H1 (cell line): ENCODE measurements at regions not wholly inside any gene's neighbourhood (a gene's known extent, or its start where the extent isn't known, plus 50 kb on each side); places are given as distances from the start of the nearest gene placed in this dataset.

ENCODE experiments used
- CTCF ChIA-PET: fragments of 300-600 bp; sonication (Branson Sonifier 250); formaldehyde crosslinking; loops from one replicate; lab custom pipeline; 2021; ENCODE audit not compliant: partially characterized antibody; lab: Charles Lee
- POLR2A ChIA-PET: fragments of 300-600 bp; sonication (Branson Sonifier 250); formaldehyde crosslinking; loops from one replicate; lab custom pipeline; 2021; ENCODE audit warnings: inconsistent platforms; ENCODE audit not compliant: partially characterized antibody; lab: Charles Lee
- DNase-seq, 2 experiments: peaks; one replicate each; pipeline versions ENCODE4 v3.0.0 to v3.0.0-alpha.2; 2010 to 2022; ENCODE audit warnings: low spot score in 2 of 2, low read depth in 1 of 2, mixed read lengths in 1 of 2
- FAIRE-seq: peaks from 2 replicates; lab custom pipeline; 2011; peaks lifted over from hg19 to GRCh38; lab: Jason Lieb, UNC
- H2AFZ ChIP-seq: 2 replicates; pipeline ENCODE4 v1.8.1; 2012; ENCODE audit warnings: low read length, inconsistent platforms
- H2AK5ac ChIP-seq: 2 replicates; pipeline ENCODE4 v1.6.1; 2013; ENCODE audit warnings: low read depth, low read length
- H2BK120ac ChIP-seq: replicated peaks from 2 replicates; pipeline ENCODE3; 2013; ENCODE audit warnings: low read depth, low read length, inconsistent platforms
- H2BK12ac ChIP-seq: 2 replicates; pipeline ENCODE4 v1.6.1; 2013; ENCODE audit warnings: low read depth, low read length
- H2BK15ac ChIP-seq: 2 replicates; pipeline ENCODE4 v1.6.1; 2013; ENCODE audit warnings: low read length
- H2BK20ac ChIP-seq: 2 replicates; pipeline ENCODE4 v1.6.1; 2013; ENCODE audit warnings: low read length
- H2BK5ac ChIP-seq: 2 replicates; pipeline ENCODE4 v1.6.1; 2013; ENCODE audit warnings: low read depth, low read length
- H3K14ac ChIP-seq: 2 replicates; pipeline ENCODE4 v1.6.1; 2013; ENCODE audit warnings: inconsistent platforms; ENCODE audit not compliant: insufficient read length
- H3K18ac ChIP-seq: 2 replicates; pipeline ENCODE4 v1.6.1; 2013; ENCODE audit warnings: low read length; ENCODE audit errors: extremely low read depth
- H3K23ac ChIP-seq: 2 replicates; pipeline ENCODE4 v1.6.1; 2013; ENCODE audit warnings: inconsistent platforms; ENCODE audit not compliant: insufficient read length
- H3K23me2 ChIP-seq: 2 replicates; pipeline ENCODE4 v1.6.1; 2013; ENCODE audit warnings: low read depth, low read length
- H3K27ac ChIP-seq: 2 replicates; pipeline ENCODE4 v1.6.1; 2011; ENCODE audit warnings: low read depth, low read length, inconsistent platforms
- H3K27me3 ChIP-seq, 4 experiments: replicated peaks in 1 of 4; 1 replicate in 1 of 4; 2 replicates in 3 of 4; pipeline versions ENCODE4 v1.6.1 to v1.8.1; 2011 to 2013; ENCODE audit warnings: low read length in 3 of 4, mild to moderate bottlenecking in 3 of 4, inconsistent platforms in 2 of 4, mixed read lengths in 2 of 4, moderate library complexity in 1 of 4; ENCODE audit not compliant: control insufficient read depth in 3 of 4, insufficient read depth in 3 of 4; ENCODE audit errors: extremely low read depth in 1 of 4
- H3K36me3 ChIP-seq, 4 experiments: 2 replicates each; pipeline versions ENCODE4 v1.6.1 to v1.8.1; 2011 to 2013; ENCODE audit warnings: mild to moderate bottlenecking in 4 of 4, low read length in 3 of 4, moderate library complexity in 2 of 4, control low read depth in 1 of 4, inconsistent platforms in 1 of 4; ENCODE audit not compliant: insufficient read depth in 4 of 4, control insufficient read depth in 2 of 4
- H3K4ac ChIP-seq: replicated peaks from 2 replicates; pipeline ENCODE3; 2013; ENCODE audit warnings: low read length, low read depth, mixed read lengths, inconsistent platforms; ENCODE audit not compliant: insufficient read length
- H3K4me1 ChIP-seq, 4 experiments: replicated peaks in 1 of 4; 1 replicate in 1 of 4; 2 replicates in 3 of 4; pipeline versions ENCODE4 v1.6.1 to v1.8.1; 2011 to 2013; ENCODE audit warnings: low read length in 3 of 4, inconsistent platforms in 2 of 4, mixed read lengths in 1 of 4; ENCODE audit not compliant: insufficient read depth in 4 of 4, control insufficient read depth in 3 of 4
- H3K4me2 ChIP-seq, 2 experiments: 2 replicates each; pipeline versions ENCODE4 v1.6.1 to v1.8.1; 2011 to 2013; ENCODE audit warnings: low read depth in 2 of 2, low read length in 2 of 2, control low read depth in 1 of 2, inconsistent platforms in 1 of 2, mild to moderate bottlenecking in 1 of 2; ENCODE audit not compliant: insufficient read depth in 1 of 2
- H3K4me3 ChIP-seq, 4 experiments: fragments of 200-600, 300-600 bp in 1 of 4; sonication (generic), shearing (Covaris generic), sonication (Bioruptor Twin) in 1 of 4; 2 replicates each; pipeline versions ENCODE4 v1.5.1 to v1.8.1; 2011 to 2016; ENCODE audit warnings: low read length in 4 of 4, low read depth in 3 of 4, control low read depth in 2 of 4, inconsistent platforms in 2 of 4, mild to moderate bottlenecking in 2 of 4, mixed read lengths in 1 of 4, moderate library complexity in 1 of 4; ENCODE audit not compliant: insufficient read depth in 2 of 4; ENCODE audit errors: extremely low read depth in 1 of 4
- H3K56ac ChIP-seq: replicated peaks from 2 replicates; pipeline ENCODE3; 2013; ENCODE audit warnings: low read depth, mild to moderate bottlenecking, mixed read lengths, low read length, inconsistent platforms; ENCODE audit not compliant: insufficient read length
- H3K79me1 ChIP-seq: 2 replicates; pipeline ENCODE4 v1.6.1; 2013; ENCODE audit warnings: low read depth, low read length, control low read depth
- H3K79me2 ChIP-seq, 2 experiments: 2 replicates each; pipeline versions ENCODE4 v1.6.1 to v1.8.1; 2012 to 2013; ENCODE audit warnings: low read length in 2 of 2, mild to moderate bottlenecking in 2 of 2, inconsistent platforms in 1 of 2; ENCODE audit not compliant: insufficient read depth in 2 of 2, control insufficient read depth in 1 of 2
- H3K9ac ChIP-seq, 4 experiments: replicated peaks in 1 of 4; 1 replicate in 1 of 4; 2 replicates in 3 of 4; pipeline versions ENCODE4 v1.6.1 to v1.8.1; 2011 to 2013; ENCODE audit warnings: low read depth in 3 of 4, low read length in 3 of 4, control low read depth in 2 of 4, mild to moderate bottlenecking in 2 of 4, moderate library complexity in 2 of 4, inconsistent platforms in 1 of 4; ENCODE audit errors: extremely low read depth in 1 of 4
- H3K9me3 ChIP-seq, 2 experiments: 2 replicates each; pipeline versions ENCODE4 v1.6.1 to v1.8.1; 2012 to 2013; ENCODE audit warnings: mild to moderate bottlenecking in 2 of 2, moderate library complexity in 2 of 2, control low read depth in 1 of 2, inconsistent platforms in 1 of 2, low read depth in 1 of 2, low read length in 1 of 2, mixed read lengths in 1 of 2; ENCODE audit not compliant: insufficient read depth in 2 of 2
- H4K20me1 ChIP-seq, 2 experiments: replicated peaks in 1 of 2; 2 replicates each; pipeline versions ENCODE3 to v1.8.1; 2011 to 2013; ENCODE audit warnings: inconsistent platforms in 2 of 2, low read length in 2 of 2, mild to moderate bottlenecking in 1 of 2; ENCODE audit not compliant: insufficient read depth in 2 of 2, control insufficient read depth in 1 of 2
- H4K5ac ChIP-seq: 2 replicates; pipeline ENCODE4 v1.6.1; 2013; ENCODE audit warnings: low read length, low read depth, mixed read lengths, inconsistent platforms; ENCODE audit not compliant: insufficient read length
- H4K8ac ChIP-seq: 2 replicates; pipeline ENCODE4 v1.8.0; 2013; ENCODE audit warnings: mild to moderate bottlenecking, moderate library complexity, low read length, inconsistent platforms; ENCODE audit not compliant: insufficient read depth; ENCODE audit errors: extremely low read depth
- H4K91ac ChIP-seq: replicated peaks from 2 replicates; pipeline ENCODE3; 2013; ENCODE audit warnings: low read length, mixed read lengths, inconsistent platforms; ENCODE audit not compliant: insufficient read length
- FOSL1 ChIP-seq: IDR thresholded peaks from 2 replicates; pipeline ENCODE4 v1.6.1; 2011; ENCODE audit warnings: mild to moderate bottlenecking, low read depth, low read length, moderate library complexity; ENCODE audit not compliant: insufficient read depth
- HDAC6 ChIP-seq: IDR thresholded peaks from one replicate; pipeline ENCODE4 v1.7.1; 2012; ENCODE audit warnings: low read depth, mild to moderate bottlenecking, inconsistent platforms, low read length, moderate library complexity
- JUN ChIP-seq: IDR thresholded peaks from 2 replicates; pipeline ENCODE4 v1.6.1; 2011; ENCODE audit warnings: low read depth, mild to moderate bottlenecking, improper control_type of control experiment, low read length
- JUND ChIP-seq: IDR thresholded peaks from 2 replicates; pipeline ENCODE4 v1.6.1; 2011; ENCODE audit warnings: mild to moderate bottlenecking, improper control_type of control experiment, low read length
- NRF1 ChIP-seq: IDR thresholded peaks from 2 replicates; pipeline ENCODE4 v1.6.1; 2011; ENCODE audit warnings: mild to moderate bottlenecking, low read depth, low read length, improper control_type of control experiment
- POLR2A ChIP-seq, 2 experiments: IDR thresholded peaks; 1 replicate in 1 of 2; 2 replicates in 1 of 2; pipeline ENCODE4 v1.6.1; 2011; ENCODE audit warnings: low read depth in 2 of 2, low read length in 2 of 2, mild to moderate bottlenecking in 2 of 2; ENCODE audit errors: control extremely low read depth in 1 of 2
- POLR2AphosphoS5 ChIP-seq: IDR thresholded peaks from 2 replicates; pipeline ENCODE4 v1.6.1; 2011; ENCODE audit warnings: low read depth, low read length
- RFX5 ChIP-seq: IDR thresholded peaks from 2 replicates; pipeline ENCODE4 v1.6.1; 2011; ENCODE audit warnings: low read depth, low read length, improper control_type of control experiment, borderline replicate concordance
- SP2 ChIP-seq: IDR thresholded peaks from 2 replicates; pipeline ENCODE4 v1.6.1; 2012; ENCODE audit warnings: mild to moderate bottlenecking, low read length, inconsistent platforms
- YY1 ChIP-seq: IDR thresholded peaks from 2 replicates; pipeline ENCODE4 v1.6.1; 2011; ENCODE audit warnings: low read depth, mild to moderate bottlenecking, low read length
- WGBS, 2 experiments: shearing (Covaris generic) in 1 of 2; methylation state at CpG; one replicate each; pipeline versions ENCODE4 v1.1.6 to v1.1.7; 2013 to 2015; ENCODE audit warnings: low lambda C conversion rate in 2 of 2, mixed read lengths in 2 of 2, inconsistent platforms in 1 of 2, low coverage in 1 of 2, missing lambda C conversion rate in 1 of 2; ENCODE audit not compliant: insufficient replicate concordance in 2 of 2, insufficient coverage in 1 of 2, insufficient read length in 1 of 2; ENCODE audit errors: extremely low coverage in 1 of 2, missing lambda C conversion rate in 1 of 2; 5-methylcytosine and 5-hydroxymethylcytosine counted together
- TF ChIP-seq, protein P1 (sequence below): IDR thresholded peaks from 2 replicates; pipeline ENCODE4 v1.6.1; 2012; ENCODE audit warnings: inconsistent platforms

DNA sequence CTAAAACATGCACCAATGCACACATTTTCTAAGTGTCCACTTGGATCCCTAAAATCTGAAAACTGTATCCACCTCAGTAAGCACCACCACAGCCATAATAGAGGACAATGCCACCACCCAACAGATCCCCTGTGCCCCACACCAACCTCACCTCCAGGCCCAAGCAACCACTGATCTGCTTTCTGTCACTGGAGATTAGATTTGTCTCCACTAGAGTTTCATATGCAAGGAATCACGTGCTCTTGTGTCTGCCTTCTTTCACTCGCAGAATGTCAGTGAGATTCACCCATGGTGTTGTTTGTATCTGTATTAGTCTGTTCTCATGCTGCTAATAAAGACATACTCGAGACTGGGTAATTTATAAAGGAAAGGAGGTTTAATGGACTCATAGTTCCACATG lies 216.1 kb upstream of the WWC1 start:
- Histone ChIP-seq H2BK12ac (no peak overlapping the region), H2AFZ (no peak overlapping the region), H4K20me1 (no peaks in the 10 kb centered on the region), H3K23ac (no peak overlapping the region), H3K36me3 (no peaks in the 10 kb centered on the region), H3K4me1 (no peaks in the 10 kb centered on the region), H3K18ac (no peak overlapping the region), H2BK20ac (no peak overlapping the region), H3K4ac (no peak overlapping the region), H3K4me3 (no peak overlapping the region), H3K27me3 (no peaks in the 10 kb centered on the region), H3K56ac (no peak overlapping the region), H2BK5ac (no peak overlapping the region), H3K27ac (no peak overlapping the region), H4K5ac (no peak overlapping the region), H2AK5ac (no peak overlapping the region), H3K23me2 (no peaks in the 10 kb centered on the region), H3K9me3 (no peaks in the 10 kb centered on the region), H3K14ac (no peak overlapping the region), H3K9ac (no peak overlapping the region), H3K79me1 (no peaks in the 10 kb centered on the region), H2BK120ac (no peak overlapping the region), H3K4me2 (no peak overlapping the region), H4K91ac (no peak overlapping the region), H4K8ac (no peak overlapping the region), H3K79me2 (no peaks in the 10 kb centered on the region), H2BK15ac (no peak overlapping the region)
- WGBS, 2 experiments, result 89% methylated on average over 3 of the region's 3 CpGs; no CpG with 5 or more reads in 1 of the 2 experiments
- DNase-seq, result no peak
- no peak for FAIRE-seq
- TF ChIP-seq HDAC6, result no peak
- no peak for TF ChIP-seq RFX5
- no peak for TF ChIP-seq NRF1
- TF ChIP-seq SP2, result no peak
- no peak for TF ChIP-seq POLR2A (IDR thresholded peaks at IDR 0.05; ENCODE audit: control extremely low read depth in 1 of 2, low read depth in 2 of 2, low read length in 2 of 2)
- no peak for TF ChIP-seq YY1
- TF ChIP-seq JUND, result no peak
- TF ChIP-seq JUN, result no peak
- TF ChIP-seq FOSL1, result no peak
- no peak for TF ChIP-seq POLR2AphosphoS5
- TF ChIP-seq, protein P1, sequence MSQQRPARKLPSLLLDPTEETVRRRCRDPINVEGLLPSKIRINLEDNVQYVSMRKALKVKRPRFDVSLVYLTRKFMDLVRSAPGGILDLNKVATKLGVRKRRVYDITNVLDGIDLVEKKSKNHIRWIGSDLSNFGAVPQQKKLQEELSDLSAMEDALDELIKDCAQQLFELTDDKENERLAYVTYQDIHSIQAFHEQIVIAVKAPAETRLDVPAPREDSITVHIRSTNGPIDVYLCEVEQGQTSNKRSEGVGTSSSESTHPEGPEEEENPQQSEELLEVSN, result no peak
- ChIA-PET POLR2A (no interaction called here), CTCF (interaction anchor here (2.0 kb wide), 1 partner anchor 20 kb away, joined by 10 read pairs; no protein-coding TSS in a partner anchor)
